Common myeloid progenitor, CD34-positive (primary cell): ENCODE measurements at regions not wholly inside any gene's neighbourhood (a gene's known extent, or its start where the extent isn't known, plus 50 kb on each side); places are given as distances from the start of the nearest gene placed in this dataset.

Experiments used
- CTCF ChIA-PET: fragments of 350-600 bp; sonication (Branson Sonifier 250); formaldehyde crosslinking; loops from one replicate; lab custom pipeline; 2021; ENCODE audit warnings: antibody characterized with exemption; lab: Charles Lee
- POLR2A ChIA-PET: fragments of 350-600 bp; sonication (Branson Sonifier 250); formaldehyde crosslinking; loops from one replicate; lab custom pipeline; 2021; ENCODE audit warnings: antibody characterized with exemption; lab: Charles Lee
- DNase-seq, 3 donors: peaks; one replicate each; pipeline versions ENCODE4 v3.0.0 to v3.0.0-alpha.2; 2013
- H3K27ac ChIP-seq, 2 experiments: 1 replicate in 1 of 2; 2 replicates in 1 of 2; pipeline ENCODE4 v1.7.0; 2013; ENCODE audit warnings: inconsistent platforms in 2 of 2, low read length in 2 of 2, mild to moderate bottlenecking in 2 of 2, low read depth in 1 of 2, moderate library complexity in 1 of 2; ENCODE audit not compliant: severe bottlenecking in 2 of 2, insufficient read depth in 1 of 2, poor library complexity in 1 of 2
- H3K27me3 ChIP-seq, 5 experiments: replicated peaks in 2 of 5; 1 replicate in 3 of 5; 2 replicates in 2 of 5; pipeline versions ENCODE4 v1.6.1 to v1.7.0; 2013; ENCODE audit warnings: low read length in 4 of 5, mild to moderate bottlenecking in 2 of 5, moderate library complexity in 2 of 5, inconsistent platforms in 1 of 5; ENCODE audit not compliant: insufficient read depth in 5 of 5, control insufficient read depth in 4 of 5
- H3K36me3 ChIP-seq, 4 experiments: 1 replicate in 2 of 4; 2 replicates in 2 of 4; pipeline versions ENCODE4 v1.6.1 to v1.7.0; 2013; ENCODE audit warnings: low read length in 3 of 4, control low read depth in 1 of 4, mild to moderate bottlenecking in 1 of 4; ENCODE audit not compliant: control insufficient read depth in 4 of 4, insufficient read depth in 4 of 4
- H3K4me1 ChIP-seq, 4 experiments: 1 replicate in 3 of 4; 2 replicates in 1 of 4; pipeline versions ENCODE4 v1.6.1 to v1.7.1; 2013; ENCODE audit warnings: low read length in 3 of 4, mild to moderate bottlenecking in 3 of 4, control low read depth in 1 of 4, inconsistent platforms in 1 of 4, moderate library complexity in 1 of 4; ENCODE audit not compliant: control insufficient read depth in 4 of 4, insufficient read depth in 4 of 4; ENCODE audit errors: control extremely low read depth in 1 of 4
- H3K4me3 ChIP-seq, 7 experiments: 1 replicate in 4 of 7; 2 replicates in 3 of 7; pipeline versions ENCODE4 v1.5.1 to v1.7.0; 2013; ENCODE audit warnings: mild to moderate bottlenecking in 7 of 7, low read length in 6 of 7, moderate library complexity in 6 of 7, inconsistent platforms in 2 of 7, low read depth in 2 of 7, control low read depth in 1 of 7; ENCODE audit not compliant: insufficient read depth in 4 of 7, control insufficient read depth in 1 of 7; ENCODE audit errors: extremely low read depth in 1 of 7
- H3K9me3 ChIP-seq, 5 experiments: 1 replicate in 4 of 5; 2 replicates in 1 of 5; pipeline versions ENCODE4 v1.6.1 to v1.7.1; 2013; ENCODE audit warnings: low read length in 4 of 5, mild to moderate bottlenecking in 2 of 5, inconsistent platforms in 1 of 5, low read depth in 1 of 5, moderate library complexity in 1 of 5; ENCODE audit not compliant: control insufficient read depth in 4 of 5, insufficient read depth in 2 of 5; ENCODE audit errors: control extremely low read depth in 1 of 5
- WGBS: methylation state at CpG from one replicate; pipeline ENCODE4 v1.1.5; 2013; ENCODE audit not compliant: insufficient coverage; 5-methylcytosine and 5-hydroxymethylcytosine counted together

- no peak for DNase-seq
- Histone ChIP-seq H3K4me3 (no peak overlapping the region), H3K4me1 (no peaks in the 10 kb centered on the region), H3K36me3 (no peaks in the 10 kb centered on the region), H3K27me3 (peaks cover 0 to 5% (median 0%) of the 10 kb centered on the region in 5 experiments), H3K9me3 (peaks cover 0 to 4% (median 0%) of the 10 kb centered on the region in 5 experiments), H3K27ac (no peak overlapping the region)
- ChIA-PET POLR2A (no interaction called here), CTCF (no interaction called here)
- no CpG with 5 or more reads among the region's 1 CpG for WGBS
These were observed 209.8 kb upstream of the CTAGE1 start for GRCh38 chr18:22627506-22627905.

GRCh38 chr18:22628795-22629510, 211.2 kb upstream of the CTAGE1 start:
- WGBS = 55% methylated on average over 10 of the region's 14 CpGs
- Histone ChIP-seq H3K4me1 (no peaks in the 10 kb centered on the region), H3K27ac (no peak overlapping the region), H3K27me3 (peaks cover 0 to 5% (median 0%) of the 10 kb centered on the region in 5 experiments), H3K36me3 (no peaks in the 10 kb centered on the region), H3K4me3 (no peak overlapping the region), H3K9me3 (peaks cover 0 to 2% (median 0%) of the 10 kb centered on the region in 5 experiments)
- no peak for DNase-seq
- ChIA-PET CTCF (interaction anchor here (0.5 kb wide), 1 partner anchor 647 kb away, joined by 4 read pairs; no protein-coding TSS in a partner anchor), POLR2A (no interaction called here)

- WGBS = no CpG with 5 or more reads among the region's 2 CpGs
- H3K4me1 ChIP-seq = no peaks in the 10 kb centered on the region
- ChIA-PET CTCF (no interaction called here), POLR2A (no interaction called here)
- no peak overlapping the region for H3K27ac ChIP-seq
- no peaks in the 10 kb centered on the region for H3K36me3 ChIP-seq
- H3K4me3 ChIP-seq = no peak overlapping the region
- no peak for DNase-seq
- H3K9me3 ChIP-seq = peaks cover 0 to 2% (median 0%) of the 10 kb centered on the region in 5 experiments
- H3K27me3 ChIP-seq = peaks cover 0 to 5% (median 0%) of the 10 kb centered on the region in 5 experiments
These were observed 213.3 kb upstream of the CTAGE1 start for GRCh38 chr18:22630980-22631379.

GRCh38 chr18:22632191-22632590, 214.5 kb upstream of the CTAGE1 start:
- no peak for DNase-seq
- CTCF ChIA-PET = interaction anchor here (1.5 kb wide), 1 partner anchor 8 kb away, joined by 4 read pairs; no protein-coding TSS in a partner anchor
- H3K27me3 ChIP-seq = peaks cover 0 to 5% (median 0%) of the 10 kb centered on the region in 5 experiments
- no peaks in the 10 kb centered on the region for H3K36me3 ChIP-seq
- POLR2A ChIA-PET = no interaction called here
- H3K4me1 ChIP-seq = no peaks in the 10 kb centered on the region
- no peak overlapping the region for H3K4me3 ChIP-seq
- 76% methylated on average over 3 of the region's 4 CpGs for WGBS
- no peak overlapping the region for H3K27ac ChIP-seq
- peaks cover 0 to 2% (median 0%) of the 10 kb centered on the region in 5 experiments for H3K9me3 ChIP-seq

- CTCF ChIA-PET = no interaction called here
- Histone ChIP-seq H3K9me3 (peaks cover 0 to 3% (median 0%) of the 10 kb centered on the region in 5 experiments), H3K36me3 (no peaks in the 10 kb centered on the region), H3K27me3 (peaks cover 0 to 1% (median 0%) of the 10 kb centered on the region in 5 experiments), H3K4me1 (no peaks in the 10 kb centered on the region), H3K4me3 (no peak overlapping the region), H3K27ac (no peak overlapping the region)
- 94% methylated on average over 2 of the region's 3 CpGs for WGBS
- POLR2A ChIA-PET = no interaction called here
- DNase-seq = no peak
These were observed 216.7 kb upstream of the CTAGE1 start for GRCh38 chr18:22634464-22634863.

GRCh38 chr18:22637787-22638186, 220.1 kb upstream of the CTAGE1 start:
- Histone ChIP-seq H3K9me3 (peaks cover 0 to 3% (median 0%) of the 10 kb centered on the region in 5 experiments), H3K27ac (no peak overlapping the region), H3K4me1 (no peaks in the 10 kb centered on the region), H3K27me3 (no peaks in the 10 kb centered on the region), H3K4me3 (no peak overlapping the region), H3K36me3 (no peaks in the 10 kb centered on the region)
- DNase-seq = no peak
- WGBS = 100% methylated on average over 1 of the region's 1 CpG
- CTCF ChIA-PET = no interaction called here
- POLR2A ChIA-PET = no interaction called here

GRCh38 chr18:22639026-22639463, 221.3 kb upstream of the CTAGE1 start:
- DNase-seq = no peak
- 60% methylated on average over 2 of the region's 2 CpGs for WGBS
- Histone ChIP-seq H3K4me3 (no peak overlapping the region), H3K27ac (no peak overlapping the region), H3K27me3 (no peaks in the 10 kb centered on the region), H3K9me3 (peaks cover 0 to 3% (median 0%) of the 10 kb centered on the region in 5 experiments), H3K36me3 (no peaks in the 10 kb centered on the region), H3K4me1 (no peaks in the 10 kb centered on the region)
- CTCF ChIA-PET = no interaction called here
- POLR2A ChIA-PET = no interaction called here
